IPS DF 19.7 (cell line): ENCODE measurements at regions not wholly inside any gene's neighbourhood (a gene's known extent, or its start where the extent isn't known, plus 50 kb on each side); places are given as distances from the start of the nearest gene placed in this dataset.
"Not testable (repeated sequence)": the region's sequence is repeated elsewhere in the genome, so short reads cannot be mapped to it uniquely, and the experiment has no call there.

Experiments used
- DNase-seq: peaks from one replicate; pipeline ENCODE4 v3.0.0-alpha.2; 2013; ENCODE audit warnings: low read depth, low spot score

- DNase-seq, result no peak
Observed at GRCh38 chr4:44978020-44978419, 251.7 kb upstream of the GNPDA2 start.

- no peak for DNase-seq
Observed at GRCh38 chr4:44965435-44966095, 239.2 kb upstream of the GNPDA2 start.

- not testable (repeated sequence) for DNase-seq
Observed at GRCh38 chr4:44964086-44964485, 237.7 kb upstream of the GNPDA2 start.

DNA sequence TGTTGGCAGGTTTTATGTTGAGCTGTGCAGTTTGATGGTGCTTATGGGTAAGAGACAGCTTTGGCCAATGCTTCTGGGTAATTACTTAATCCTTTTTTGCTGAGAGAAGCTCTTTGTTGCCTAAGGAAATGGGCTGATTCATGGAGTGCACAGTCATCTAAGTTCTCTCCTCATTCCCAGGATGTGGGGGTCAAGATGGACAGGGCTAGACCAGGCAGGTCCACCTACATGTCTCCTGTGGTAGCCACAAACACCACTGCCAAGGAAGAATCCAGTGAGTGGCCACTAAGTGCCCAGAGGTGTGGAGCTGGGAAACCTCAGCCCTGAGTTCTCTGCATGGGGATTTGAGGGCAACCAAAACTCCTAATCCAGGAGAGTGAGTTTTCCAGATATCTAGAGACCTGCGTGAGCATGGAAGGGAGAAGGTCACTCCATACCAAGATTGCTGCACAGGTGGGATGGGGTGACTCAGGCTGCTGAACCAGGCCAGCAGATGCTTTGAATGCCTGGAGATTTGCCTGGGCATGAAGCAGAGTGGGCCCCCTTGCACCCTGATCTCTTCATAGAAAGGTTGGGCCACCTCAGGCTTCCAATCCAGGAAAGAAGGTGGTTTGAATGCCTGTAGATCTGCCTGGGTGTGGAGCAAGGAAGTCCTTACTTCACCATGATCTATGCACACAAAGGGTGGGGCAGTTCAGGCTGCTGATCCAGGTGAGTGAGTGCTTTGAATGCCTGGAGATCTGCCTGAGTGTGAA is 234.8 kb upstream of the GNPDA2 start:
- DNase-seq, result no peak

GRCh38 chr4:44931720-44932119 is 205.4 kb upstream of the GNPDA2 start:
- no peak for DNase-seq

GRCh38 chr4:44928785-44929184 is 202.4 kb upstream of the GNPDA2 start:
- no peak for DNase-seq

- peak; percentile 5 for DNase-seq
Observed at GRCh38 chr4:44927399-44928380, 201.3 kb upstream of the GNPDA2 start.

- no peak for DNase-seq
Observed at GRCh38 chr4:44916411-44916810, 190.1 kb upstream of the GNPDA2 start.

- no peak for DNase-seq
Observed at GRCh38 chr4:44914748-44915147, 188.4 kb upstream of the GNPDA2 start.

DNA sequence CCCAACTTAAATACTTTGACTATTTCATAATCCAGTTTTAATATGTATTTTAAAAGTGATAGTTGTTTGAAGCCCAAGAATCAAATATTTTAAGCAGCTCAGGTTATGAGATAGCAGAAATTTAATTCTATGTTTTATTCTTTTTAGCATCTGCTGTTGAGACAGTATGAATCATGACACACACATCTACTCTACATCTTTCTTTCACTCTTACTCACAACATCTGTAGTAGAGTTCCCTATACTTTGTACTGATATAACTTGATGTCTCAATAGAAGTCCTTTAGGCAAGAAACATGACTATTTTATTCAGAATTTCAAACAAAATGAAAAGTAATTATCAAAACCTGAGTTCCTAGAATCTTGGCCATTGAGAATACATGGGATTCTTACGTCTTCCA is 187.9 kb upstream of the GNPDA2 start:
- no peak for DNase-seq

DNA sequence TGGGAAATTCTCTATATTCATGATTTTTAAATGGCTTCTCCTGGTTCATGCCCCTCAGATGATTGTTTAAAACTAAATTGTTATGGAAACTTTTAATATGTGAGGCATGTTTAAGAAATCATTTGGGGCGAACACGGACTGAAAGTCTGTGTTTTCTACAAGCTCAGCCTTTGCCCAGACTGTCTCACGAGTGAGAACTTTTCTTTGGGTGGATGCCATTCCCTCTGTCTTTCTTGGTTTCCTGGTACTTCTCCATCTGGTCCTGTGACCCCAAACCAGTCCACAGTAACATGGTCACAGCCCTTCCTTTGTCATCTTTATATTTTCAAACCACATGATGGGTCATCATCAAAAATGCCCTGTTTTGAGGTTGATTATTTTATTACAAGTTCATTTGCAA is 186.6 kb upstream of the GNPDA2 start:
- DNase-seq, result no peak

- DNase-seq, result no peak
Observed at GRCh38 chr4:44908565-44908964, 182.2 kb upstream of the GNPDA2 start.

DNA sequence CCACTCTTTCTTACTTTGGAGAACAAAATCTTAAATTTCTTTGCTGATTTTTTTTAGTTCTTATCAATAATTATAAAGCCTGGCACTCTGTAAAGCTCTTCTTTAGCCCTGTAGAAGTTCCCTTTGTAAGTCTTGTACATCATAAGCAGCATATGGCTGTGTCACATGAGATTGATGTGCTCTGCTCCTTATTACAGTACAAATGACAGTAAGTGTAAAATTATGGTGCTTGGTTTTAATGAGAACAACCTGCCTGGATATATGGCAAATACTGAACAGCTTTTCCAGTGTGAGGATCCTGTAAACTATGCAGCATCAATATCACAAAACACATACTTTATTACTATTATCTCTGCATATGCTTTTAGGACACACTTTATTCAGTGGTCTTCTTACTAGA is 145.9 kb upstream of the GNPDA2 start:
- DNase-seq, result no peak

DNA sequence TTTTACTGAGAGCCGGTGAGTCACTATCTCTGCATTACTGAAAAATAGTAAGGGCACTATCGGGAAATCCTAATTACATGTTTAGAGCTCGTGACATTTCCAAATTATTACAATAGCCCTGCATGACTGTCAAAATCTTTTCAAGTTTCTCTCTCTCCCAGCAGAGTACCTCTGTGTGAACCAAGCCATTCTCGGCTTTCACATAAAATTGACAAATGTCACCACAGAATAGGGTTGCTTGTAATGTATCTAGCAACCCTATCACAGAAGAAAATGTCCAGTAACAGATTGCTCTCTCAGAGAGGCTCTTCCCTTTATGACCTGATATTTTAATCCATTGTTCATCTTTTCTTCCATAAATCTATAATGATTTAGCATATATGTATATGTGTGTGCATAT is 144.8 kb upstream of the GNPDA2 start:
- no peak for DNase-seq

DNA sequence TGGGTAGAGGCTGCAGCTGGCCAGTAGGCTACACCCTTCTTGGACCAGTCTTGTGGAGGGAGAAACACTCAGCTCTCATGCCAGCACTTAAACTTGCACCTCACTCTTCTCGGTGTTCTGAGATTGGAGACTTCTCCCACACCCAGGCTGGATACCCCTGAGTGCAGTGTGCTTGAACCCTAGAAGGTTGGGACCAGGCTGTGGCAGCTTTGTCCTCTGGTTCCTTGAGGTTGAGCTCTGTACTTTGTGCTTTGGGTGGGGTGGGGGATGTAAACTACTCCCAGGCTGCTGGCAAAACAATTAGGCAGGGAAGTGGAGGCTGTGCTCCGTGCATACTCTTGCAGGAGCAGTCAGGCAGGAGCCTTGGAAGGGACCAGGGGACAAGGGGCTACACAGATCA is 143.6 kb upstream of the GNPDA2 start:
- no peak for DNase-seq

DNA sequence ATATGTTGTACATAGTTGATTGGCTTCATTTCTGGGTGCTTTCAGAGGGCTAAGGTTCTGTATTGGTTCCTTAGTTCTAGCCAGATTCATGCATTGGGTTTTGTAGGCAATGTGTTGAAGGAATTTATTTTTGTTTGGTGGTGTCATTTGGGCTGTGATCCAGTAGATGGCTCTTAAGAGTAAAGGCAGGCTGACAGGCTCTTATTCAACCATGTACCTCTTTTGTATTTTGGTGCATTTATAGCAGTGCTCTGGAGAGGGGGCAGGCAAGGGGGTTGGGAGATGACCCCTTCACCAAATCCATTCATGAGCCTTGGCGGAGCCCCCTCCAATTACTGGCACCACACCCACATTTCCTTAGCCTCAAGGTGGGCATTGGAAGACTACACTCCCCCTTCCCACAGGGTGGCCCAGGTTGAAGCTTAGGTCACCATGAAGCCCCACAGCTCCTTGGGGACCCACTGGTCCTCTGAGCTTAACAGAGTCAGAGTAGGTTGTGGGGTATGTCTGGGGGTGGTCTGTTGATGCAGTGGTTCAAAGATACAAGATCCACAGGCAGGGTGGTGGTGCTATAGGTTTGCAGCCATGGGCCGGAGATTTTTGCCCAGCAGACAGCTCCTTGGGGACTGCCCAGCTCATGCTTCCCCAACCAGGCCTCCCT is 143.0 kb upstream of the GNPDA2 start:
- no peak for DNase-seq

- no peak for DNase-seq
Observed at GRCh38 chr4:44861756-44862155, 135.4 kb upstream of the GNPDA2 start.

GRCh38 chr4:44859477-44859876 is 133.1 kb upstream of the GNPDA2 start:
- no peak for DNase-seq

- no peak for DNase-seq
Observed at GRCh38 chr4:44848466-44848865, 122.1 kb upstream of the GNPDA2 start.

DNA sequence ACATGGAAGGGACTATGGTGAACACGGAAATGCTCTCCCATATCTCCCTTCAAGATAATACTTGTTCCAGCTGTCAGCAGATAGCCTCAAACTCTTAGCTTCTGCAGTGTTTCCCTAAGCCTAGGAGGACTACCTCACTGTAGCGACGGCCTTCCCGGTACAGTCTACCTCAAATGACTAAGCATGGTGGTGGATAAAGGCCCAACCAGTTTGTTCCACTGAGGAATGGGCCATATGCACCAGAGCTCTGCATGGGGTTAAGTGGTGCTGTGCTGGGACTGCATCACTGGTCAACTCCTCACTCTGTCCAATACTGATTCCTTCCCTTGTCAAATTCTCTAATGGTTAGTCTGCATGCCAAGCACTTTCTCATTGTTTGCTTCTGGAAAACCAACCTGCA is 119.6 kb upstream of the GNPDA2 start:
- DNase-seq, result no peak

DNA sequence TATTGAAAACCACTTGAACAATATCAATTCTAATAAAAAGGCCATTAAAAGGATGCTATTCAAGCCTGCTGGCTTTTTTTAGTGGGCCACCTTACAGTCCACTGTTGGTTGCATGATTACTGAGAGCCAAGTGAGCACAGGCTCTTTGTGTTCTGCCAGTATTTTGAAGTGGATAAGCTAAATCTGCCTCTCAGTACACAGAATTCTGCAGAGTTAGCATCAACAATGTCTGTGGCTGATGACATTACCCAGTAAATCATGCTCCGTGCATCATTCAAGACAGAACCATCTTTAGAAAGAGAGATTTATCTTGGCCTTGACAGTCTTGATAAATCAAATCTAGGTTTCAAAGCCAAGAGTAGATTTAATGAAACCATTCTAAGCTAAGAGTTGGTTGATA is 119.0 kb upstream of the GNPDA2 start:
- no peak for DNase-seq

DNA sequence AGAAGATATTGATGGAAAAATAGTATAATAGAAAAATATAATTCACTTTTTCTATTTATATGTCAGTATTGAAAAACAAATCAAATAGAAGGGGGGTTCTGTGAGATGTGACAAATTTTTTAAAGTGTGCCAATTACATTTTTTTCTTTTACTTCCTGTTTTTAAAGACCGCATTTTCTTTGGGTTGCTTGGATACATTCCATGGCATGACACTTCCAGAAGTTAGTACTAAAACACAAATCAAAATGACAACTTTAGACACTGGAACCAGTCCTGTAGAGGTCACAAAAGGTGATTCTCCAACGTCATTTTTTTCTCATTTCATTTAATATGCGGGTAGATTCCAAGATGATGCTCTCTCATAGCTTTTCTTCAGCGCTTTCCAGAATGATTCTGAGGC is 116.2 kb upstream of the GNPDA2 start:
- no peak for DNase-seq
